ENCODE measurements at regions not wholly inside any gene's neighbourhood (a gene's known extent, or its start where the extent isn't known, plus 50 kb on each side); places are given as distances from the start of the nearest gene placed in this dataset.

- DNase-seq (ENCODE audit: low spot score in 2 of 2) (no peak), FAIRE-seq (no peak)
Observed at GRCh38 chr2:5751873-5752482, 59.8 kb downstream of the SOX11 start.

GRCh38 chr2:5756272-5756671, 64.1 kb downstream of the SOX11 start:
- DNase-seq (ENCODE audit: low spot score in 2 of 2) = no peak
- no peak for FAIRE-seq

GRCh38 chr2:5758346-5758745, 66.2 kb downstream of the SOX11 start:
- no peak for FAIRE-seq
- DNase-seq (ENCODE audit: low spot score in 2 of 2) = no peak

- no peak for FAIRE-seq
Observed at GRCh38 chr2:5759949-5760348, 67.8 kb downstream of the SOX11 start.

GRCh38 chr2:5763531-5763930, 71.3 kb downstream of the SOX11 start:
- no peak for DNase-seq (ENCODE audit: low spot score in 2 of 2)
- no peak for FAIRE-seq

More at GRCh38 chr2:5759949-5760348, 67.8 kb downstream of the SOX11 start:
- DNase-seq (ENCODE audit: low spot score in 2 of 2) = no peak

- DNase-seq (ENCODE audit: low spot score in 2 of 2) (no peak), FAIRE-seq (no peak)
Observed at GRCh38 chr2:5764041-5764440, 71.9 kb downstream of the SOX11 start.

- FAIRE-seq (no peak), DNase-seq (ENCODE audit: low spot score in 2 of 2) (no peak)
Observed at GRCh38 chr2:5766056-5766455, 73.9 kb downstream of the SOX11 start.

- no peak for FAIRE-seq
- DNase-seq (ENCODE audit: low spot score in 2 of 2) = no peak
Observed at GRCh38 chr2:5766561-5766960, 74.4 kb downstream of the SOX11 start.

- DNase-seq (ENCODE audit: low spot score in 2 of 2) = no peak
- no peak for FAIRE-seq
Observed at GRCh38 chr2:5777131-5777535, 84.9 kb downstream of the SOX11 start.

- no peak for FAIRE-seq
- no peak for DNase-seq (ENCODE audit: low spot score in 2 of 2)
Observed at GRCh38 chr2:5781679-5782078, 89.5 kb downstream of the SOX11 start.

- DNase-seq (ENCODE audit: low spot score in 2 of 2) (no peak), FAIRE-seq (no peak)
Observed at GRCh38 chr2:5782103-5782502, 89.9 kb downstream of the SOX11 start.

GRCh38 chr2:5788447-5788846, 96.3 kb downstream of the SOX11 start:
- peak; percentile 75 for FAIRE-seq
- DNase-seq (ENCODE audit: low spot score in 2 of 2) = no peak

- FAIRE-seq = no peak
- DNase-seq (ENCODE audit: low spot score in 2 of 2) = no peak
Observed at GRCh38 chr2:5791371-5791770, 99.2 kb downstream of the SOX11 start.

- DNase-seq (ENCODE audit: low spot score in 2 of 2) (no peak), FAIRE-seq (no peak)
Observed at GRCh38 chr2:5794012-5794411, 101.8 kb downstream of the SOX11 start.

- DNase-seq (ENCODE audit: low spot score in 2 of 2) (no peak), FAIRE-seq (no peak)
Observed at GRCh38 chr2:5798084-5798483, 105.9 kb downstream of the SOX11 start.

GRCh38 chr2:5799348-5799747, 107.2 kb downstream of the SOX11 start:
- DNase-seq (ENCODE audit: low spot score in 2 of 2) = no peak
- FAIRE-seq = no peak

GRCh38 chr2:5803547-5803946, 111.4 kb downstream of the SOX11 start:
- no peak for DNase-seq (ENCODE audit: low spot score in 2 of 2)

GRCh38 chr2:5818961-5819600, 126.9 kb downstream of the SOX11 start:
- FAIRE-seq (no peak), DNase-seq (ENCODE audit: low spot score in 2 of 2) (no peak)

More at GRCh38 chr2:5803547-5803946, 111.4 kb downstream of the SOX11 start:
- no peak for FAIRE-seq

- no peak for FAIRE-seq
Observed at GRCh38 chr2:5824126-5824525, 131.9 kb downstream of the SOX11 start.

GRCh38 chr2:5825686-5826085, 133.5 kb downstream of the SOX11 start:
- no peak for FAIRE-seq
- DNase-seq (ENCODE audit: low spot score in 2 of 2) = no peak

More at GRCh38 chr2:5824126-5824525, 131.9 kb downstream of the SOX11 start:
- no peak for DNase-seq (ENCODE audit: low spot score in 2 of 2)

- no peak for DNase-seq (ENCODE audit: low spot score in 2 of 2)
- FAIRE-seq = no peak
Observed at GRCh38 chr2:5826979-5827655, 134.9 kb downstream of the SOX11 start.

GRCh38 chr2:5834501-5834900, 142.3 kb downstream of the SOX11 start:
- DNase-seq (ENCODE audit: low spot score in 2 of 2) (no peak), FAIRE-seq (no peak)
